ENCODE measurements at regions not wholly inside any gene's neighbourhood (a gene's known extent, or its start where the extent isn't known, plus 50 kb on each side); places are given as distances from the start of the nearest gene placed in this dataset.

GRCh38 chr11:120061036-120061760, 76.7 kb downstream of the TRIM29 start:
- no peak for TF ChIP-seq POLR2A (IDR thresholded peaks at IDR 0.05)
- no peak for TF ChIP-seq CTCF (IDR thresholded peaks at IDR 0.05)

Measured in Peyer's patch (tissue), 4 donors.